Stimulated activated CD4-positive, alpha-beta T cell treated with anti-CD3 and anti-CD28 coated beads, Interleukin-15, amount 100 ng/mL, for 1 hour (primary cell): ENCODE measurements at regions not wholly inside any gene's neighbourhood (a gene's known extent, or its start where the extent isn't known, plus 50 kb on each side); places are given as distances from the start of the nearest gene placed in this dataset.

Experiments
- DNase-seq, 2 donors: peaks; one replicate each; pipeline ENCODE4 v3.0.0-alpha.2; 2020; ENCODE audit warnings: low read depth in 1 of 2, low spot score in 1 of 2

DNA sequence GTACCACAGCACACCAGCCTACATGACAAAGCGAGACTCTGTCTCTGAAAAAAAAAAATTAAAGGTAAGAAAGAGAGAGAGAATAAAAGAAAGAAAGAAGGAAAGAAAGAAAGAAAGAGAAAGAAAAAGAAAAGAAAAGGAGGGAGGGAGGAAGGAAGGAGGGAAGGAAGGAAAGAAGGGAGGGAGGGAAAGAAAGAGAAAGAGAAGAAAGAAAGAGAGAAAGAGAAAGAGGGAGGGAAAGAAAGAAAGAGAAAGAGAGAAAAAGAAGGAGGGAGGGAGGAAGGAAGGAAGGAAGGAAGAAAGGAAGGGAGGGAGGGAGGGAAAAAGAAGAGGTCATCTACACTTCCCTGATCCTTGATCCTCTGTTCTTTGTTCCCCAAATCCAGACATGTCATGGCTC is 104.8 kb upstream of the GJB5 start:
- no peak for DNase-seq

DNA sequence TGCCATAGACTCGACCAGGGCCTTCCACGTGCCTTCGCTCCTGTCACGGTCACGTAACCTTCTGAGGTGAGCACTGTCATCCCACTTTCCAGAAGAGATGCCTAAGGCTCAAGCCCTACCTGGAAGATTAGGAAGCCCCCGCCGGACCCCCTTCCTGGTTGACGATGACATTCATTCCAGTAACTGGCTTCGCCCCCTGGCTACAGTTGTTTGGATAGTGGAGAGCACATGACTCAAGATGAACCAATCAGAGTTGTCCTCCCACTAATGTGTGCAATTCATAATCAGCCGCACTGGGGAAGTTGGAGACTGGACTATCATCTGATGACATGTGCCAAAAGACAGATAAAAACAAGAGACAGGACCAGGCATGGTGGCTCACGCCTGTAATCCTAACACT is 104.0 kb upstream of the GJB5 start:
- no peak for DNase-seq

DNA sequence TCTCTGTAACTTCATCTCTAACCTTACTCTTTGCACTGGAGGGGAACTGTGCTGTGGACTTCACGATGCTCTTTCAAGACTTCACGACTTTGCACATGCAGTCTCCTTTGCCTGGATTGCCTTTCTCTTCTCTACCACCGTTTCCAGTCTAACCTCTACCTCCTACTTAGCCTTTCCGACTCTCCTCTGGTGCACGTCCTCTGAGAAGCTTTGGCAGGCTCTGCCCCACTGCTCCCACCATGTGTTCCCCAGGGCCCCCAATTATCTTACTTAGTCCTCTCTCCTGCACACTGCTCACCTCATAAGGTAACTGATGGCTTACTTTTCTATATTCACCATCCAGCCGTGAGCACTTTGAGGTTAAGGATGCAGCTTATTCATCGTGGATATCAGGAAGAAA is 101.7 kb upstream of the GJB5 start:
- DNase-seq, result no peak

DNA sequence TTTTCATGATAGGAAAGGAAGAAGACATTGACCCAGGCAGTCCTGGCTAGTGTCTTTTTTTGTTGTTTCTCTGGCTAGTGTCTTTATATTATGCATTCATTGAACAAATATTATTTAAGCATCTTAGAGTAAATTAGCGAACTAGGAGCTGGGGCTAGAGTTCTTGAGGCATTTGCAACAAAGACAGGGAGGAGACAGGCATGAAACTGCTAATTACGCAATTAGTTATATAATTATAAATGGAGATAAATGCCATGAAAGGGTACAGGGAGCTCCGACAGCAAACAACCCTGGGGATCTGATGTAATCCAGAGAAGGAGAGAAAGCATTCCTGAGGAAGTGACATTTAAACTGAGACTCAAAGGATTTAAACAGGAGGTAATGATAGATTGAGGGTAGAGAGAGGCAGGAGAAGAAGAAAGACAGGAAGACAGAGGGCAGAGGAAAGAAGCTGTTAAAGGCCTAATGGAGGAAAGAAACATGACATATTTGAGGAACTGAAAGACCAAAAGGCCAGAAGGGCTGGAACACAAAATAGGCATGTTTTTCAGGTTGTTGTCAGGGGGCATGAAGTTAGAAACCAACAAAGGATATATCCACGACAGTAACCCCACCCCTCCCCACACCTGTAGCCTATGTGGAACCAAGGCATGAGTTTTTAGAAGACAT is 99.5 kb upstream of the GJB5 start:
- no peak for DNase-seq

DNA sequence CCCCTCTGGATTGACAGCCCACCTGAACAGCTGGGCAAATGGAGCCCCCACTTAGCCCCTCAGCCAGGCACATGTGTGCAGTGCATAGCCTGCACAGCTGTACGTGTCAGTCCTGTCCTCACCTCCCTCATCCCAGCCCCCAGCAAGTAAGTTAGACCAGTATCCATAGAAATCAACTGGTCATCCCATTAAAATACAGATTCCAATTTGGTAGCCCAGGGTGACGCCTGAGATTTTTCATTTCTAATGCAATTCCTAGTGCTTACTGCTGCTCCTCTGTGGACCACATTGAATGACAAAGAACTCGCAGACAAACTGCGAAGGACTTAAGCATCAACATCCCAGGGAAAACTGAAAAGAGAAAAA is 99.0 kb upstream of the GJB5 start:
- no peak for DNase-seq

DNA sequence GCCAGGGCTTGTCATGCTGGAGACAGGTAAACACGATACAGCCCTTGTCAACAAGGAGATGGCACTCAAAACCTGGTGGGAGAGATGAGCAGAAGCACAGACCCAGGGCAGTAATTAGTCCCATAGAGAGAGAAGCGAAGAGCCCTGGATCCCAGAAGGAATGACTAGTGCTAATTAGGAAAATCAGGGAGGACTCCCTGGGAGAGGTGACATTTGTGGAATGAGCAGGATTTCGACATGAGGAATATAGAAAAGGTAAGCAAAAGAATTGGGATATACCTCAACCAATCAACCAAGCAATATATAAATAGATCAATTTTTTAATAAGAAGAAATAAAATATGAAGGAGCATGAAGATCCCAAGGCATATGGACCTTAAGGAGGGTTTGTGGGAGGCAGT is 98.5 kb upstream of the GJB5 start:
- DNase-seq, result no peak

DNA sequence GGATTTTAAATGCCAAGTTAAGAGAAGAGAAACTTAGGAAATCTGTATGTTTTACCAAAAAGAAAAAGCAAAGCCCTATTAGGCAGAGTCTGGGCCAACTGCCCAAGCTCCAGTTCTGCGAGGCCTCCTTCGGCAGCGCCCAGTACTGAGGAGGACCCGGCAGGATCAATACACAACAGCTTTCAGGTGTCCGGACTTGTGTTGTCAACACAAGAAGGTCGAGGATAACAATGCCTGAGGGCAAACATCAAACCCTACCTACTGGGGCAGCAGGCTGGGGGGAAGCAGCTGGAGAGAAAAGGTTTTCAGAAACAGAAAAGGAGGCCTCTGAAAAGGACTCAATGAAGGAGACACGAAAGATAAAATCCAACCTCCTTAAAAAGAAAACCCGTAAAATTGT is 98.1 kb upstream of the GJB5 start:
- DNase-seq, result no peak

DNA sequence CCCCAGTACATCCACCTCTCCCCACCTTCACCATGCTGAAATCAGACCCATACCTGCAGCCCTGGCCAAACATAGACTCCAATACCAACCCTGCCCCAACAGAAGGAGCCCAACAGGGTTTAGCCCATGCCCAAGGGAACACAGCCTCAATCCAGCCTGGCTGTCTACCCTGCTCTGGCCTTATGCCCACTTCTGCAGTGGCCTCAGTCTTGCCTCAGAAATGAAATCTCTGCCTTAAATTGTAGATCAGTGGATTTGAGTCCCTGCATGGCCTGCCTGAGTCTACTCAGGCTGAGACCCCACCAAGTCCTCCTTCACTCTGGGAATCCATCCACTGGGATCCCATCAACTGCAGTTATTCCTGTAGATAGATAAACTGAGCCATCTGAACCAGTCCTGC is 97.6 kb upstream of the GJB5 start:
- no peak for DNase-seq

DNA sequence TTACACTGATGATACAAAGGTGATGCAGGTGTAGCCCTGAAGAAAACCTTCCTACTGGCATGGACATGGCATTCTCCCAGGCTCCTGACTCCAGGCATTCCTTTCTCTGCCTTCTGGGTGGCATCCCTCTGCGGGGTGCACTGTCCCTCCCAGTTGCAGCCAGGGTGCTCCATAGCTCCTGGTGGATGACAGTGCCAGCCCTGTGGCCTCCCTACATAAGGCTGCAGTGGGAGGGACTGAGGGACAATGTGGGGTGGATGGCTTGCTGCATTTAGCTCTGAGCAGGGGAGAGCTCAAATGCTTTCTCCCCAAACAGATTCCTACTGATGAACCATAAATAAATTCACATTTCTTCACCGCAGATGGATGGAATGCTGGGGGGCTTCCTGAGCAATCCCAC is 97.0 kb upstream of the GJB5 start:
- DNase-seq, result no peak

DNA sequence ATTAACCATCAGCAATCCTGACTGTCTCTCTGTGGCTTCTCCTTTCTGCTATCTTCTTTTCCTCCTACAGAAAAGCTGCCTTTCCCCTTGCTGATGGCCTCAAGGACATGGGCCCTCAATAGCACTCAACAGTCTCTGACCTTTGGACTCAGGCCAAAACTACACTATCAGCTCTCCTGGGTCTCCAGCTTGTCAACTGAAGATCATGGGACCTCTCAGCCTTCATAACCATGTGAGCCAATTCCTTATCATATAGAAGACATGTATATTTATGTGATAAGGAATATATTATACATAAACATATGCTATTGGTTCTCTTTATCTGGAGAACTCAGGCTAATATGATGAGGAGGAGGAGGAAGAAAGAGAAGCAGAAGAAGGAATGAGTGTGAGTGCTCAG is 91.8 kb upstream of the GJB5 start:
- no peak for DNase-seq

DNA sequence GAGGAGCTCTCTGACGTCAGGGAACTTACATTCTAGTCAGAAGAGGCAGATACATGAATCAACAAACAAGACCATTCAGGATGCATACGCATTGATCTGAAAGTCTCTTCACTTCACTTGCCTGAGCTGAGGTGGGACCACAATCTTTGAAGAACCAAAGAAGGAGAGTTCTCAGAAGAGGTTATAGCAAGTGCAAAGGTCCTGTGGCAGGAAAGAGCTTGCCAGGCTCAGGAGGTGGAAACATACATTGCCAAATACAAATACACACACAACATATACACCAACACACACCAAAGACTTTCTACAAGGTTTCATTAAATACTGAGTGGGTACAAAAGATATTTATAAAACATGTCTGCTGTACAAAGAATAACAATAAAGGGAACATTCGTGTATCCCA is 86.8 kb upstream of the GJB5 start:
- DNase-seq, result no peak

DNA sequence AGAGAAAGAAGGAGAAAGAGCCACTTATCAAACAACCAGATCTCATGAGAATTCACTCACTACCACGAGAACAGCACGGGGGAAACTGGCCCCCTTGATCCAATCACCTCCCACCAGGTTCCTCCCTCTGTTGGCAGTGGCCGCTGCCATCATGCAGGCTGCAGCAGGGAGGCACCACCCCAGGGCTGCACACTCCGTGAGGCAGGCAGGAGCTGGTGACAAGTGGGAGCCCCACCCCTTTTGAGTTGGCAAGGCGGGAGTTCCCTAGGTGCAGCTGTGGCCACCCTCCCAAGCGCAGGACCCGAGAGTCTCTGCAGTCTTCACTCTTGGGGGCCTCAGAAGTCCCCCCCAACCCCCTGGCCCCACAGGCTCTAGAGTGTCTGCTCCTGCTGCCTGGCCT is 83.9 kb upstream of the GJB5 start:
- DNase-seq, result no peak

DNA sequence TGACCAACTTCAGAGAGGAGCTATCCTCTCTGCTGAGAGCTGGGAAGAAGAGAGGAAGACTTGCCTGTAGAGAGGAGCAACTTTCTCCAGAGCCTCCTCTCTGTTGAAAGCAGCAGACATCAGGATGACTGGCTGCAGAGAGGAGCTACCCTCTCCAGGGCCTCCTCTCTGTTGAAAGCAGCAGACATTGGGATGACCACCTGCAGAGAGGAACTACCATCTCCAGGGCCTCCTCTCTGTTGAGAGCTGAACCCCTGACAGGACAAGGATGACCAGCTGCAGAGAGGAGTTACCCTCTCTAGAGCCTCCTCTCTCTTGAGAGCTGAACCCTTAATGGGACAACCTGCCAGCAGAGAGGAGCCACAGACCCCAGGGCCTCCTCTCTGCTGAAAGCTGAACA is 83.0 kb upstream of the GJB5 start:
- DNase-seq, result no peak

DNA sequence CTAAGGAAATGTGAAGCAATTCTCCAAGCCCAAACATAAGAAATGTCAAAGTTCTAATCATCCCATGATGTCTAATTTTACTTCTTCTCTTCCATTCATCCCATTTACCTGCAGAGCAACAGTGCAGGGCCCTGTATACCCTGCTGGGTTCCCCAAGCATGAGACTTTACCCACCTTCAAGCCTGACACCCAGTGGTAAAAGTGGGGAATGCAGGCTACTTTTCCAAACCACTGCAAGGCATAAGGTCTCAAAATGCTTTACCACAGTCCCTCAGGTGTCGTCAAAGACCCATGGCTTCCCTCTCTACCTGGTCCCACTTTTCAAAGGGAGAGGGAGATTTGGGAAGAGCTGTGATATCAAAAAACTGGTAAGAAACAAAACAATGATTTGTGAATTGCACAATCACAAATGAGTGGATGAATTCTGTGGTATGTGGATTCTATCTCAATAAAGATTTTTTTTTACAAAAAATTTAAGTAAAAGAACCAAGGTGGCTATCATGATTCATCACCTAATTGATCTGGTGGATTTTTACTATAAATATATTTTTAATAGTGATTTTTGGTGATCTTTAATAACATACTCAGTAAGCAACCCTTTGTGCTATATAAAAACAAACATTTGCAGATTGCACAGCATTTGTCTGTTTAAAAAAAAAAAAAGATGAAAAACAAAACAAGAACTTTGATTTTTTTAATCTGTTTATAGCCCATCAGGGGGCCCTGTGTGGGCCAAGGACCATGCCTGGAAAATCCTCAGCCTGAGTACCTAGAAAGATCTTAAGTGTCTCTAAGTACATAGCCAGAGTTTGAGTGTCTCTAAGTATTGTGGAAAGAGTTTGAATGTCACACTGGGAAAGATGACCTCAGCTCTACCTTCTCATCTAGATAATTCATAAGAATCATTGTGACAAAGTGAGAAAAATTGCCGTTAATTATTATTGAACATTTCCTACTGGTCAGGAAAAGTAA is 73.1 kb upstream of the GJB5 start:
- DNase-seq, result no peak

DNA sequence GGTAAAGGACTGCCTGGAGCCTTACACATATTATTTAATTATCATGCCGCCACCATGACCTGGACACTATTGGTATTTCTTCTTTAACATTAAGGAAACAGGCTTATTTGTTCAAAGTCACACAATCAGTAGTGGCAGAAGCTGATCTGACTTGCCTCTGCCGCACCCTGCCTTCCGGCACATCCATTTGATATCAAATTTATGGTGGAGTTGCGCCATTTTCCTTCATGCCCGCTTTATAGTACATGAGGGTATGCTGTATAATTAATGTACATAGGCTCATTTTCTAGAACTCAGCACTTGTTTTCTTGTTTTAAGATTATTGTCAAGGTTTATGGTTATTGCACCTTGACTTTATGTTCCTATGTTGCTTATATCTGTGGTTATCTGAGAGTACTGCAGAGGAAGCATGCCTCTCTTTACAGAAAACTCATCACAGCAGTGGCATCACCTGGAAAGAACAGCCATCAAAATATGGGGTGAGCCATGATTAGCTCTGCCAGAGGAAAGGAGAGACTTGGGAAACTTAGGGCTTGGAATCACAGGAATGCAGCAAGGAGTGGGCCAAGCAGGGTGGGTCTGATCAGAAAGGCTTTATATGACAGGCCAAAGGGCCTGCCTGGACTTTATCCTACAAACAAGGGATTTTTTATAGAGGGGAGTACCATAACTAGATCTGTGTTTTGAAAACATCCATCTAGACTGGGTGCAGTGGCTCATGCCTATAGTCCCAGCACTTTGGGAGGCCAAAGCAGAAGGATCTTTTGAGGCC is 72.2 kb upstream of the GJB5 start:
- no peak for DNase-seq

DNA sequence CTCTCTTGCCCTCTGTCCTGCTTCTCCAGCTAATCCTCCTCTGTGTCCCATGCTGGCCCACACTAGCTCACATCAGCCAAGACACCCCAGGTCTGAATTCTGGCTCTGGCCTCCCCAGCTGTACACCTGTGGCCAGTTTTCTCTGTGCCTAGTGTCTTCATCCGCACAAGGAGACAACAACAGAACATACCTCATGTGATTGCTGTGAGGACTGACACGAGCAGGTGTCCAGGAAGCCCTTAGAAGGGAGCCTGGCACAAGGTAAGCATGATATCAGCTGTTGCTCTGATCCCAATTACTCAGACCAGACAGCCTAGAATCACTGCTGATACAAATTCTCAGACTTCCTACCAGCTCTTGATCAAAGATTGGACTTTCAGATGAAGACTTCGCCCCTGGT is 71.2 kb upstream of the GJB5 start:
- no peak for DNase-seq

DNA sequence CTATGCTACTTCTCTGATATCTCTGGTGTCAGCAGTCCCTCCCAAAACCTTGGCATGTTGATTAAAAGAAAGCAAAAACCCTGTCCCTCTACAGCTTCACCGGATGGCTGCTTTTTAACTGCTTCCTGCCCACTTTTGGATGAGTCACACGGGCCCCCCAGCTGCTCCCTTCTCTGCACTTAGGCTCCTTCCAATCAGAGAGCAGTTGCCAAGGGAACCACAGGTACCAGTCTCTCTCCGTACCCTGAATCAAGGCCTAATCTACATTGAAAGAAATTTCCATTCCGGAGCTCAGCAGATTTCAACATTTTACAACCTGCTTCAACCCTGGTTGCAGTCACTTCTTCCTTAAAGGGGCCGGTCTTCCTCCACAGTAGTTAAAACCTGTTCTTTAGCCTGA is 70.6 kb upstream of the GJB5 start:
- no peak for DNase-seq

DNA sequence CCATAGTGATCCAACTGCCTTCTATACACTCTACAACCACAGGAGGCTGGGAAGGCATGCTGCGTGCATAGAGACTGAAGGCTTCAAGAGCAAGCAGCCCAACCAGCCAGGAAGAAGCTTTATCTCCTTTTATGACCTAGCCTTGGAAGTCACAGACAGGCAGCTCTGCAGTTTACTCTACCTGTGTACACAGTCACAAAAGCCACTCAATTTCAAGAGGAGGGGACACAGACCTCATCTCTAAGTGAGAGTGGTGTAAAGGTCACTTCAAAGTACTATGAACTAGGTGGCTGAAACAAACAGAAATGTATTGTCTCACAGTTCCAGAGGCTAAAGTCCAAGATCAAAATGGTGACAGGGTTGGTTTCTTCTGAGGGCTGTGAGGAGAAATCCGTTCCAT is 69.6 kb upstream of the GJB5 start:
- no peak for DNase-seq

DNA sequence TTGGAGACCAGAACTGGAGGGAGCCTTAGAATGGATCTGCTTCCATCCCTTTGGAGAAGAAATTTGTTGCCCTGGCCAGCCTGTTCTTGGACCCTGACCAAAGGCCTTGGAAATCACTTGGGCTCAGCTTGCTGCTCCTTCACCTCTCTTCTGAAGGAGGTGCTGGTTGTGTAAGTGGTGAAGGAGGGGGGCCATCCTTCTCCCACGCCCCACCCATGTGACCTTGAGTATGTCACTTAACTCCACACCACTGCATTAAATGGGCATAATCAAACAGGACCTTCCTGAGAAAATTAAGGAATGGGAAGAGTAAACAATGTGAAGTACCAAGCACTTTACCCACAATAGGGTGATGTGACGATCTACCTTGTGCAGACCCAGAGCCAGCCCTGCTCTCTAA is 68.3 kb upstream of the GJB5 start:
- DNase-seq, result no peak

DNA sequence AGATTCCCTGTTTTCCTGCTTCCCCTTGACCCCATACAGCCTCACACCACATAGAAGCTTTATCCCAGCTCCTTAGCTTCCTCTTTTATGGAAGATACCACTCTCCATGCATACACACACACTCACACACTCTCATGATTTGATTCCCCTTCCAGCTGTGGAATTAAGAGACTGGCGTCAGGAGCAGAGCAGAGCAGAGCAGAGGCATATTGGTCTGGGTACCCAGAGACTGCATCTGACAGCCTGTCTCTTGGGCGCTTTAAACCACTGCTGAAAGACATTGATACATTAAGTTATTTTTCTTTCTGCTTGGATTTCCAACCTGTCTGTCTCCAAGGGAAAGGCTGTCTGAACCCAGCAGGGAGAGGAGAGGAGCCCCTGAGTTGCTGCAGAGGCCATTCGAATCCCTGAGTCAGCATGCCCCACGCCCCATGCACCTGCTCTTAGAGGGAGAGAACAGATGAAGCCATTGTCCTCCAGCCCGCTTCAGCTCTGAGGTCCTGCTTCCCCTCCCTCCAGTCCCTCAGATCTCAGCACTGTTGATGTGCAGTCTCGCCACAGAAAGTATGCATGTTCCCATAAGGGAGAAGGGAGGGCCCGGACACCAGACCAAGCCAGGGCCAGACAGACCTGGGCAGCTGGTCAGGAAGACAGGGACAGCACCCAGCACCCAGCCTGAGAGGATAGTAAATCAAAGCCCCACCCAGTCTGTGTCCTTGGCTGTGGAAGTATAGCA is 66.7 kb upstream of the GJB5 start:
- no peak for DNase-seq

DNA sequence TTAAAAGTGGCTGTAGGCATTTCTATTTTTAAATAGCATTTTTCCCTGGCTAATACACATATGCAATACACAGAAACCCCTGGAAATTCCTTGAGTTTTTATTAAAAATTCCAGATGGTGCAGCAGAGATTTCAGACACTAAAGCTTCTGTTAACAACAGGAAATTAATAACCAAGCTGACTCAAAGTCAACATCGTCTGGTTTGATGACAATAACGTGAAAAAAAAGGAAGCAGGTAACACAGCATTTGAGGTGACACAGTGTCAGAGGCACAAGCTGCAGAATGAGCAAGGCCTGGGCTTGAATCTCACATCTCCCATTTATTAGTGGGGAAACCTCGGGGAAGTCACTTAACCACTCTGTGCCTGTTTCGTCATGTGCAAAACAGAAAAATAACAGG is 64.6 kb upstream of the GJB5 start:
- DNase-seq, result no peak
